ENCODE measurements at regions not wholly inside any gene's neighbourhood (a gene's known extent, or its start where the extent isn't known, plus 50 kb on each side); places are given as distances from the start of the nearest gene placed in this dataset.
"Not testable (repeated sequence)": the region's sequence is repeated elsewhere in the genome, so short reads cannot be mapped to it uniquely, and the experiment has no call there.

- no peak for DNase-seq
- no peaks in the 10 kb centered on the region for H3K4me1 Mint-ChIP-seq (ENCODE audit: low read depth)
- no peaks in the 10 kb centered on the region for H3K27me3 Mint-ChIP-seq (ENCODE audit: low read depth)
- peaks cover 21% of the 10 kb centered on the region for H3K9me3 Mint-ChIP-seq
- no peak overlapping the region for H3K4me3 Mint-ChIP-seq
- no peak for ATAC-seq
- H3K36me3 Mint-ChIP-seq (ENCODE audit: insufficient read depth) = no peaks in the 10 kb centered on the region
These were observed 257.5 kb upstream of the REG3G start for GRCh38 chr2:78768016-78768415.

- Mint-ChIP-seq H3K9me3 (peaks cover 18% of the 10 kb centered on the region), H3K4me3 (no peak overlapping the region), H3K27me3 (ENCODE audit: low read depth) (no peaks in the 10 kb centered on the region), H3K36me3 (ENCODE audit: insufficient read depth) (no peaks in the 10 kb centered on the region), H3K4me1 (ENCODE audit: low read depth) (no peaks in the 10 kb centered on the region)
- DNase-seq (no peak), ATAC-seq (no peak)
These were observed 250.2 kb upstream of the REG3G start for GRCh38 chr2:78775291-78775690.

GRCh38 chr2:78778756-78779510 is 246.6 kb upstream of the REG3G start:
- ATAC-seq = no peak
- Mint-ChIP-seq H3K9me3 (peaks cover 18% of the 10 kb centered on the region), H3K27me3 (ENCODE audit: low read depth) (no peaks in the 10 kb centered on the region), H3K4me1 (ENCODE audit: low read depth) (no peaks in the 10 kb centered on the region), H3K4me3 (no peak overlapping the region), H3K36me3 (ENCODE audit: insufficient read depth) (no peaks in the 10 kb centered on the region)
- no peak for DNase-seq

GRCh38 chr2:78779761-78780160 is 245.7 kb upstream of the REG3G start:
- H3K4me3 Mint-ChIP-seq = no peak overlapping the region
- no peaks in the 10 kb centered on the region for H3K27me3 Mint-ChIP-seq (ENCODE audit: low read depth)
- ATAC-seq (no peak), DNase-seq (no peak)
- H3K4me1 Mint-ChIP-seq (ENCODE audit: low read depth) = no peaks in the 10 kb centered on the region
- H3K36me3 Mint-ChIP-seq (ENCODE audit: insufficient read depth) = no peaks in the 10 kb centered on the region
- peaks cover 19% of the 10 kb centered on the region for H3K9me3 Mint-ChIP-seq

- H3K36me3 Mint-ChIP-seq (ENCODE audit: insufficient read depth) = no peaks in the 10 kb centered on the region
- no peak overlapping the region for H3K4me3 Mint-ChIP-seq
- DNase-seq = no peak
- no peaks in the 10 kb centered on the region for H3K4me1 Mint-ChIP-seq (ENCODE audit: low read depth)
- ATAC-seq = no peak
- no peaks in the 10 kb centered on the region for H3K27me3 Mint-ChIP-seq (ENCODE audit: low read depth)
- H3K9me3 Mint-ChIP-seq = peaks cover 19% of the 10 kb centered on the region
These were observed 245.2 kb upstream of the REG3G start for GRCh38 chr2:78780256-78780655.

- H3K27me3 Mint-ChIP-seq (ENCODE audit: low read depth) = no peaks in the 10 kb centered on the region
- DNase-seq = no peak
- no peaks in the 10 kb centered on the region for H3K36me3 Mint-ChIP-seq (ENCODE audit: insufficient read depth)
- H3K9me3 Mint-ChIP-seq = peaks cover 19% of the 10 kb centered on the region
- no peak for ATAC-seq
- H3K4me1 Mint-ChIP-seq (ENCODE audit: low read depth) = no peaks in the 10 kb centered on the region
- no peak overlapping the region for H3K4me3 Mint-ChIP-seq
These were observed 244.5 kb upstream of the REG3G start for GRCh38 chr2:78780864-78781583.

GRCh38 chr2:78782196-78782595 is 243.3 kb upstream of the REG3G start:
- H3K4me1 Mint-ChIP-seq (ENCODE audit: low read depth) = no peaks in the 10 kb centered on the region
- DNase-seq = no peak
- peaks cover 19% of the 10 kb centered on the region for H3K9me3 Mint-ChIP-seq
- no peaks in the 10 kb centered on the region for H3K27me3 Mint-ChIP-seq (ENCODE audit: low read depth)
- ATAC-seq = no peak
- no peaks in the 10 kb centered on the region for H3K36me3 Mint-ChIP-seq (ENCODE audit: insufficient read depth)
- H3K4me3 Mint-ChIP-seq = no peak overlapping the region

- ATAC-seq (no peak), DNase-seq (no peak)
- H3K9me3 Mint-ChIP-seq = peaks cover 15% of the 10 kb centered on the region
- no peaks in the 10 kb centered on the region for H3K36me3 Mint-ChIP-seq (ENCODE audit: insufficient read depth)
- no peaks in the 10 kb centered on the region for H3K27me3 Mint-ChIP-seq (ENCODE audit: low read depth)
- no peak overlapping the region for H3K4me3 Mint-ChIP-seq
- H3K4me1 Mint-ChIP-seq (ENCODE audit: low read depth) = no peaks in the 10 kb centered on the region
These were observed 213.4 kb upstream of the REG3G start for GRCh38 chr2:78811955-78812610.

GRCh38 chr2:78814331-78814986 is 211.0 kb upstream of the REG3G start:
- Mint-ChIP-seq H3K27me3 (ENCODE audit: low read depth) (no peaks in the 10 kb centered on the region), H3K36me3 (ENCODE audit: insufficient read depth) (no peaks in the 10 kb centered on the region)

GRCh38 chr2:78817430-78817829 is 208.1 kb upstream of the REG3G start:
- no peak for DNase-seq
- Mint-ChIP-seq H3K9me3 (peaks cover 3% of the 10 kb centered on the region), H3K36me3 (ENCODE audit: insufficient read depth) (no peaks in the 10 kb centered on the region), H3K4me3 (no peak overlapping the region), H3K4me1 (ENCODE audit: low read depth) (no peaks in the 10 kb centered on the region), H3K27me3 (ENCODE audit: low read depth) (no peaks in the 10 kb centered on the region)
- no peak for ATAC-seq

More at GRCh38 chr2:78814331-78814986, 211.0 kb upstream of the REG3G start:
- Mint-ChIP-seq H3K4me1 (ENCODE audit: low read depth) (no peaks in the 10 kb centered on the region), H3K9me3 (peaks cover 3% of the 10 kb centered on the region), H3K4me3 (no peak overlapping the region)
- no peak for DNase-seq
- no peak for ATAC-seq

GRCh38 chr2:78832481-78832880 is 193.0 kb upstream of the REG3G start:
- Mint-ChIP-seq H3K9me3 (peaks cover 27% of the 10 kb centered on the region), H3K36me3 (ENCODE audit: insufficient read depth) (no peaks in the 10 kb centered on the region), H3K4me3 (no peak overlapping the region), H3K27me3 (ENCODE audit: low read depth) (no peaks in the 10 kb centered on the region), H3K4me1 (ENCODE audit: low read depth) (no peaks in the 10 kb centered on the region)
- no peak for ATAC-seq
- no peak for DNase-seq

- no peak for DNase-seq
These were observed 186.2 kb upstream of the REG3G start for GRCh38 chr2:78839259-78839658.

GRCh38 chr2:78840311-78840710 is 185.2 kb upstream of the REG3G start:
- H3K4me1 Mint-ChIP-seq (ENCODE audit: low read depth); ATAC-seq; H3K36me3 Mint-ChIP-seq (ENCODE audit: insufficient read depth); H3K4me3 Mint-ChIP-seq; H3K27me3 Mint-ChIP-seq (ENCODE audit: low read depth); DNase-seq: not testable (repeated sequence)
- peaks cover 28% of the 10 kb centered on the region for H3K9me3 Mint-ChIP-seq

More at GRCh38 chr2:78839259-78839658, 186.2 kb upstream of the REG3G start:
- Mint-ChIP-seq H3K36me3 (ENCODE audit: insufficient read depth) (no peaks in the 10 kb centered on the region), H3K27me3 (ENCODE audit: low read depth) (no peaks in the 10 kb centered on the region), H3K9me3 (peaks cover 28% of the 10 kb centered on the region), H3K4me3 (no peak overlapping the region), H3K4me1 (ENCODE audit: low read depth) (no peaks in the 10 kb centered on the region)
- no peak for ATAC-seq

- H3K9me3 Mint-ChIP-seq = peaks cover 21% of the 10 kb centered on the region
- DNase-seq (no peak), ATAC-seq (no peak)
- no peak overlapping the region for H3K4me3 Mint-ChIP-seq
- H3K36me3 Mint-ChIP-seq (ENCODE audit: insufficient read depth) = no peaks in the 10 kb centered on the region
- no peaks in the 10 kb centered on the region for H3K4me1 Mint-ChIP-seq (ENCODE audit: low read depth)
- H3K27me3 Mint-ChIP-seq (ENCODE audit: low read depth) = no peaks in the 10 kb centered on the region
These were observed 179.8 kb upstream of the REG3G start for GRCh38 chr2:78845664-78846185.
